GM23338 (cell line): ENCODE measurements at regions not wholly inside any gene's neighbourhood (a gene's known extent, or its start where the extent isn't known, plus 50 kb on each side); places are given as distances from the start of the nearest gene placed in this dataset.

ENCODE experiments used
- ATAC-seq: fragments of 200-7000 bp; cut with Tn5 transposase; 3 replicates; pipeline ENCODE4 v1.9.1; 2020
- DNase-seq: peaks from one replicate; pipeline ENCODE4 v3.0.0-alpha.2; 2015; ENCODE audit warnings: low spot score
- H2AFZ ChIP-seq: fragments of 200-600 bp; sonication (generic); 2 replicates; pipeline ENCODE4 v1.8.0; 2016; ENCODE audit warnings: antibody characterized with exemption, mild to moderate bottlenecking, moderate library complexity
- H3F3A ChIP-seq: fragments of 200-600 bp; sonication (generic); replicated peaks from 2 replicates; pipeline ENCODE4 v1.8.0; 2017; ENCODE audit warnings: antibody characterized with exemption, mixed run types, low read depth
- H3K27ac ChIP-seq: fragments of 200-600 bp; sonication (generic); 2 replicates; pipeline ENCODE4 v1.6.1; 2016; ENCODE audit warnings: low read depth
- H3K27me3 ChIP-seq: fragments of 200-600 bp; sonication (generic); 2 replicates; pipeline ENCODE4 v1.8.0; 2016; ENCODE audit warnings: mild to moderate bottlenecking, mixed run types, moderate library complexity; ENCODE audit not compliant: insufficient read depth
- H3K36me3 ChIP-seq: fragments of 200-600 bp; sonication (generic); 2 replicates; pipeline ENCODE4 v1.8.0; 2016; ENCODE audit warnings: mild to moderate bottlenecking; ENCODE audit not compliant: insufficient read depth
- H3K4me1 ChIP-seq: fragments of 200-600 bp; sonication (generic); 2 replicates; pipeline ENCODE4 v1.8.0; 2016; ENCODE audit warnings: mild to moderate bottlenecking, moderate library complexity; ENCODE audit not compliant: insufficient read depth
- H3K4me2 ChIP-seq: fragments of 200-600 bp; sonication (generic); 2 replicates; pipeline ENCODE4 v1.7.1; 2017; ENCODE audit warnings: mixed run types
- H3K4me3 ChIP-seq: fragments of 200-600 bp; sonication (generic); 2 replicates; pipeline ENCODE4 v1.6.1; 2016; ENCODE audit warnings: mixed run types
- H3K79me2 ChIP-seq: fragments of 200-600 bp; sonication (generic); replicated peaks from 2 replicates; pipeline ENCODE4 v1.8.0; 2017; ENCODE audit warnings: mild to moderate bottlenecking; ENCODE audit not compliant: insufficient read depth
- H3K9me2 ChIP-seq: fragments of 200-600 bp; sonication (generic); 2 replicates; pipeline ENCODE4 v1.8.0; 2017; ENCODE audit not compliant: insufficient read depth
- H4K20me1 ChIP-seq: fragments of 200-600 bp; sonication (generic); replicated peaks from 2 replicates; pipeline ENCODE4 v1.8.0; 2017; ENCODE audit warnings: mild to moderate bottlenecking; ENCODE audit not compliant: insufficient read depth
- H3K27ac Mint-ChIP-seq: 2 replicates; pipeline ENCODE4 v1.8.0; 2020; ENCODE audit warnings: inconsistent platforms, mild to moderate bottlenecking, moderate library complexity, mixed read lengths
- H3K27me3 Mint-ChIP-seq: 3 replicates; pipeline ENCODE4 v1.8.0; 2022; ENCODE audit warnings: low read depth, mild to moderate bottlenecking, moderate library complexity, mixed read lengths, inconsistent platforms; ENCODE audit not compliant: insufficient read depth, poor library complexity
- H3K36me3 Mint-ChIP-seq: 3 replicates; pipeline ENCODE4 v1.8.0; 2021; ENCODE audit warnings: low read depth, mild to moderate bottlenecking, inconsistent platforms, moderate library complexity, mixed read lengths
- H3K4me1 Mint-ChIP-seq: 3 replicates; pipeline ENCODE4 v1.8.0; 2020; ENCODE audit warnings: mild to moderate bottlenecking, inconsistent platforms, mixed read lengths
- H3K4me3 Mint-ChIP-seq: 3 replicates; pipeline ENCODE4 v1.8.0; 2021; ENCODE audit warnings: moderate library complexity, mild to moderate bottlenecking, inconsistent platforms, mixed read lengths
- H3K9me3 Mint-ChIP-seq: 3 replicates; pipeline ENCODE4 v1.8.0; 2020; ENCODE audit warnings: moderate library complexity, mild to moderate bottlenecking, inconsistent platforms, mixed read lengths
- EZH2phosphoT487 ChIP-seq: fragments of 200-600 bp; sonication (generic); IDR thresholded peaks from one replicate; pipeline ENCODE4 v1.8.1; 2018; ENCODE audit warnings: antibody characterized with exemption; ENCODE audit not compliant: unreplicated experiment
- JUNB ChIP-seq: IDR thresholded peaks from one replicate; pipeline ENCODE4 v1.6.1; 2016; ENCODE audit warnings: antibody characterized with exemption; ENCODE audit not compliant: unreplicated experiment
- NANOG ChIP-seq: IDR thresholded peaks from 2 replicates; pipeline ENCODE4 v1.6.1; 2016; ENCODE audit warnings: antibody characterized with exemption, borderline replicate concordance
- POLR2AphosphoS5 ChIP-seq: IDR thresholded peaks from 2 replicates; pipeline ENCODE4 v1.6.1; 2016; ENCODE audit warnings: antibody characterized with exemption, low read depth
- STAT1 ChIP-seq: IDR thresholded peaks from one replicate; pipeline ENCODE4 v1.6.1; 2016; ENCODE audit warnings: antibody characterized with exemption; ENCODE audit not compliant: unreplicated experiment
- ZNF331 ChIP-seq: fragments of 250-450 bp; sonication (Bioruptor Pico); IDR thresholded peaks from 2 replicates; pipeline ENCODE4 v1.5.0; 2020; ENCODE audit warnings: low read depth, mild to moderate bottlenecking, moderate library complexity
- TF ChIP-seq, protein P1 (sequence below), 2 experiments: fragments of 200-600 bp in 1 of 2; sonication (generic) in 1 of 2; conservative IDR thresholded peaks; 2 replicates each; pipeline versions ENCODE4 v1.5.1 to v1.6.1; 2016 to 2017; ENCODE audit warnings: antibody characterized with exemption in 2 of 2, low read depth in 2 of 2, mild to moderate bottlenecking in 2 of 2, moderate library complexity in 1 of 2
- TF ChIP-seq, protein P2 (sequence below): fragments of 250-450 bp; sonication (Bioruptor Pico); IDR thresholded peaks from 2 replicates; pipeline ENCODE4 v1.5.0; 2020; ENCODE audit warnings: mild to moderate bottlenecking, moderate library complexity
- TF ChIP-seq, protein P3 (sequence below): IDR thresholded peaks from 2 replicates; pipeline ENCODE4 v1.6.1; 2016; ENCODE audit warnings: antibody characterized with exemption

DNA sequence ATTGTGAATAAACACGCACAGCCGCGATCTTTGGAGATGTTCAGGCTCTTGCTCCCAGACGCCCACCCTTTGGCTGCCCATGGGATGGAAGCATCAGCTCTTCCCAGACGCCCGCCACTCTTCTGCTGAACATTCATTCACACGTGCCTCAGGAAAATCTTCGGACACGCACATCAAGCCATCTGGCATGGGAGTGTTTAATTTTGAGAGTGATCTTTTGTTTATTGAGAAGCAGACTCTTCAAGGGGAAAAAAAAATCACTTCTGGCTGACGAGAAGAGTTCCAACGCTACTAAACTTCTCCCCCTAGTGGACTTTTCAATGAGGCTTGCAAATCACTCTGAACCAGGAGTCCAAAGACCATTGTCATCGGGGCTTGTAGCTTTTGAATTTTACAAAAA, 62.0 kb upstream of the NUDT7 start:
- Histone ChIP-seq H3K9me2 (no peaks in the 10 kb centered on the region; the same call in 1 of the 2 replicates), H4K20me1 (no peaks in the 10 kb centered on the region; the same call in 1 of the 2 replicates), H3K36me3 (no peaks in the 10 kb centered on the region), H2AFZ (peak overlapping the region; percentile 72), H3K27me3 (no peaks in the 10 kb centered on the region), H3K4me2 (no peak overlapping the region), H3F3A (no peaks in the 10 kb centered on the region), H3K79me2 (no peaks in the 10 kb centered on the region), H3K27ac (no peak overlapping the region), H3K4me1 (peaks cover 3% of the 10 kb centered on the region), H3K4me3 (no peak overlapping the region)
- Mint-ChIP-seq H3K36me3 (peaks cover 9% of the 10 kb centered on the region; the same call in 1 of the 3 replicates), H3K27me3 (peaks cover 4% of the 10 kb centered on the region), H3K9me3 (peaks cover 24% of the 10 kb centered on the region), H3K4me3 (no peak overlapping the region), H3K4me1 (peaks cover 10% of the 10 kb centered on the region; the same call in 2 of the 3 replicates), H3K27ac (peak overlapping the region; percentile 78)
- TF ChIP-seq, protein P1, sequence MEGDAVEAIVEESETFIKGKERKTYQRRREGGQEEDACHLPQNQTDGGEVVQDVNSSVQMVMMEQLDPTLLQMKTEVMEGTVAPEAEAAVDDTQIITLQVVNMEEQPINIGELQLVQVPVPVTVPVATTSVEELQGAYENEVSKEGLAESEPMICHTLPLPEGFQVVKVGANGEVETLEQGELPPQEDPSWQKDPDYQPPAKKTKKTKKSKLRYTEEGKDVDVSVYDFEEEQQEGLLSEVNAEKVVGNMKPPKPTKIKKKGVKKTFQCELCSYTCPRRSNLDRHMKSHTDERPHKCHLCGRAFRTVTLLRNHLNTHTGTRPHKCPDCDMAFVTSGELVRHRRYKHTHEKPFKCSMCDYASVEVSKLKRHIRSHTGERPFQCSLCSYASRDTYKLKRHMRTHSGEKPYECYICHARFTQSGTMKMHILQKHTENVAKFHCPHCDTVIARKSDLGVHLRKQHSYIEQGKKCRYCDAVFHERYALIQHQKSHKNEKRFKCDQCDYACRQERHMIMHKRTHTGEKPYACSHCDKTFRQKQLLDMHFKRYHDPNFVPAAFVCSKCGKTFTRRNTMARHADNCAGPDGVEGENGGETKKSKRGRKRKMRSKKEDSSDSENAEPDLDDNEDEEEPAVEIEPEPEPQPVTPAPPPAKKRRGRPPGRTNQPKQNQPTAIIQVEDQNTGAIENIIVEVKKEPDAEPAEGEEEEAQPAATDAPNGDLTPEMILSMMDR (conservative IDR thresholded peaks at IDR 0.05; ENCODE audit: low read depth in 2 of 2) = peak; percentile 66 to 73
- TF ChIP-seq EZH2phosphoT487 = no peak
- DNase-seq = peak; percentile 74
- ATAC-seq = peak; percentile 63

DNA sequence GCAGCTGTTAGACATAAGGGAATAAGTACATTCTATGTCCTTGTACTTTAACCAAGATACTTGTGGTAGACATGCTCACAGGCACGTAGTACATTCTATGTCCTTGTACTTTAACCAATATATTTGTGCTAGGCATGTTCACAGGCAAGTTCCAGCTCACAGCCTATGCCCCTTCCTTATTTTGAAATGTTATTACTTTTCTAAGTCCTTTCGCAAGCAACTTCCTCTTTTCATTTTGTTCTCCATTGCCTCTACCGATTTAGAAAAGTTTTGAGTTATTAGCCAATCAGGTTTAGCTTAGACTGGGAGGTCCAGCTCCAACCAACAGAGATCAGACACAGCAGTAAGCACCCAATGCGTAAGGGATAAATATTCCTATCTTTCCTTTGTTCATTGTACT, 60.1 kb upstream of the NUDT7 start:
- H2AFZ ChIP-seq = no peak overlapping the region
- H3K4me2 ChIP-seq = no peak overlapping the region
- no peak overlapping the region for H3K4me3 ChIP-seq
- H3K79me2 ChIP-seq = no peaks in the 10 kb centered on the region
- H3F3A ChIP-seq = no peaks in the 10 kb centered on the region
- Mint-ChIP-seq H3K9me3 (peaks cover 24% of the 10 kb centered on the region), H3K4me1 (peaks cover 3% of the 10 kb centered on the region; the same call in 2 of the 3 replicates), H3K36me3 (peaks cover 6% of the 10 kb centered on the region; the same call in 1 of the 3 replicates), H3K27me3 (peaks cover 4% of the 10 kb centered on the region), H3K27ac (no peak overlapping the region), H3K4me3 (no peak overlapping the region)
- ATAC-seq (no peak), DNase-seq (no peak)
- H4K20me1 ChIP-seq = no peaks in the 10 kb centered on the region; the same call in 1 of the 2 replicates
- H3K36me3 ChIP-seq = no peaks in the 10 kb centered on the region
- no peaks in the 10 kb centered on the region for H3K27me3 ChIP-seq
- H3K9me2 ChIP-seq = no peaks in the 10 kb centered on the region; the same call in 1 of the 2 replicates
- peaks cover 3% of the 10 kb centered on the region for H3K4me1 ChIP-seq
- no peak overlapping the region for H3K27ac ChIP-seq
- TF ChIP-seq, protein P2, sequence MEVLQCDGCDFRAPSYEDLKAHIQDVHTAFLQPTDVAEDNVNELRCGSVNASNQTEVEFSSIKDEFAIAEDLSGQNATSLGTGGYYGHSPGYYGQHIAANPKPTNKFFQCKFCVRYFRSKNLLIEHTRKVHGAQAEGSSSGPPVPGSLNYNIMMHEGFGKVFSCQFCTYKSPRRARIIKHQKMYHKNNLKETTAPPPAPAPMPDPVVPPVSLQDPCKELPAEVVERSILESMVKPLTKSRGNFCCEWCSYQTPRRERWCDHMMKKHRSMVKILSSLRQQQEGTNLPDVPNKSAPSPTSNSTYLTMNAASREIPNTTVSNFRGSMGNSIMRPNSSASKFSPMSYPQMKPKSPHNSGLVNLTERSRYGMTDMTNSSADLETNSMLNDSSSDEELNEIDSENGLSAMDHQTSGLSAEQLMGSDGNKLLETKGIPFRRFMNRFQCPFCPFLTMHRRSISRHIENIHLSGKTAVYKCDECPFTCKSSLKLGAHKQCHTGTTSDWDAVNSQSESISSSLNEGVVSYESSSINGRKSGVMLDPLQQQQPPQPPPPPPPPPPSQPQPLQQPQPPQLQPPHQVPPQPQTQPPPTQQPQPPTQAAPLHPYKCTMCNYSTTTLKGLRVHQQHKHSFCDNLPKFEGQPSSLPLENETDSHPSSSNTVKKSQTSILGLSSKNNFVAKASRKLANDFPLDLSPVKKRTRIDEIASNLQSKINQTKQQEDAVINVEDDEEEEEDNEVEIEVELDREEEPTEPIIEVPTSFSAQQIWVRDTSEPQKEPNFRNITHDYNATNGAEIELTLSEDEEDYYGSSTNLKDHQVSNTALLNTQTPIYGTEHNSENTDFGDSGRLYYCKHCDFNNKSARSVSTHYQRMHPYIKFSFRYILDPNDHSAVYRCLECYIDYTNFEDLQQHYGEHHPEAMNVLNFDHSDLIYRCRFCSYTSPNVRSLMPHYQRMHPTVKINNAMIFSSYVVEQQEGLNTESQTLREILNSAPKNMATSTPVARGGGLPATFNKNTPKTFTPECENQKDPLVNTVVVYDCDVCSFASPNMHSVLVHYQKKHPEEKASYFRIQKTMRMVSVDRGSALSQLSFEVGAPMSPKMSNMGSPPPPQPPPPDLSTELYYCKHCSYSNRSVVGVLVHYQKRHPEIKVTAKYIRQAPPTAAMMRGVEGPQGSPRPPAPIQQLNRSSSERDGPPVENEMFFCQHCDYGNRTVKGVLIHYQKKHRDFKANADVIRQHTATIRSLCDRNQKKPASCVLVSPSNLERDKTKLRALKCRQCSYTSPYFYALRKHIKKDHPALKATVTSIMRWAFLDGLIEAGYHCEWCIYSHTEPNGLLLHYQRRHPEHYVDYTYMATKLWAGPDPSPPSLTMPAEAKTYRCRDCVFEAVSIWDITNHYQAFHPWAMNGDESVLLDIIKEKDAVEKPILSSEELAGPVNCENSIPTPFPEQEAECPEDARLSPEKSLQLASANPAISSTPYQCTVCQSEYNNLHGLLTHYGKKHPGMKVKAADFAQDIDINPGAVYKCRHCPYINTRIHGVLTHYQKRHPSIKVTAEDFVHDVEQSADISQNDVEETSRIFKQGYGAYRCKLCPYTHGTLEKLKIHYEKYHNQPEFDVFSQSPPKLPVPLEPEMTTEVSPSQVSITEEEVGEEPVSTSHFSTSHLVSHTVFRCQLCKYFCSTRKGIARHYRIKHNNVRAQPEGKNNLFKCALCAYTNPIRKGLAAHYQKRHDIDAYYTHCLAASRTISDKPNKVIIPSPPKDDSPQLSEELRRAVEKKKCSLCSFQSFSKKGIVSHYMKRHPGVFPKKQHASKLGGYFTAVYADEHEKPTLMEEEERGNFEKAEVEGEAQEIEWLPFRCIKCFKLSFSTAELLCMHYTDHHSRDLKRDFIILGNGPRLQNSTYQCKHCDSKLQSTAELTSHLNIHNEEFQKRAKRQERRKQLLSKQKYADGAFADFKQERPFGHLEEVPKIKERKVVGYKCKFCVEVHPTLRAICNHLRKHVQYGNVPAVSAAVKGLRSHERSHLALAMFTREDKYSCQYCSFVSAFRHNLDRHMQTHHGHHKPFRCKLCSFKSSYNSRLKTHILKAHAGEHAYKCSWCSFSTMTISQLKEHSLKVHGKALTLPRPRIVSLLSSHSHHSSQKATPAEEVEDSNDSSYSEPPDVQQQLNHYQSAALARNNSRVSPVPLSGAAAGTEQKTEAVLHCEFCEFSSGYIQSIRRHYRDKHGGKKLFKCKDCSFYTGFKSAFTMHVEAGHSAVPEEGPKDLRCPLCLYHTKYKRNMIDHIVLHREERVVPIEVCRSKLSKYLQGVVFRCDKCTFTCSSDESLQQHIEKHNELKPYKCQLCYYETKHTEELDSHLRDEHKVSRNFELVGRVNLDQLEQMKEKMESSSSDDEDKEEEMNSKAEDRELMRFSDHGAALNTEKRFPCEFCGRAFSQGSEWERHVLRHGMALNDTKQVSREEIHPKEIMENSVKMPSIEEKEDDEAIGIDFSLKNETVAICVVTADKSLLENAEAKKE (CRISPR knock-in tag) = no peak
- no peak for TF ChIP-seq NANOG
- no peak for TF ChIP-seq POLR2AphosphoS5
- TF ChIP-seq ZNF331 (CRISPR knock-in tag) = no peak
- TF ChIP-seq STAT1 = no peak
- TF ChIP-seq, protein P1 (conservative IDR thresholded peaks at IDR 0.05; ENCODE audit: low read depth in 2 of 2) = no peak
- no peak for TF ChIP-seq JUNB
- TF ChIP-seq, protein P3, sequence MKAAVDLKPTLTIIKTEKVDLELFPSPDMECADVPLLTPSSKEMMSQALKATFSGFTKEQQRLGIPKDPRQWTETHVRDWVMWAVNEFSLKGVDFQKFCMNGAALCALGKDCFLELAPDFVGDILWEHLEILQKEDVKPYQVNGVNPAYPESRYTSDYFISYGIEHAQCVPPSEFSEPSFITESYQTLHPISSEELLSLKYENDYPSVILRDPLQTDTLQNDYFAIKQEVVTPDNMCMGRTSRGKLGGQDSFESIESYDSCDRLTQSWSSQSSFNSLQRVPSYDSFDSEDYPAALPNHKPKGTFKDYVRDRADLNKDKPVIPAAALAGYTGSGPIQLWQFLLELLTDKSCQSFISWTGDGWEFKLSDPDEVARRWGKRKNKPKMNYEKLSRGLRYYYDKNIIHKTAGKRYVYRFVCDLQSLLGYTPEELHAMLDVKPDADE = no peak
